ENCODE measurements at regions not wholly inside any gene's neighbourhood (a gene's known extent, or its start where the extent isn't known, plus 50 kb on each side); places are given as distances from the start of the nearest gene placed in this dataset.

- DNase-seq: no peak
Measured at GRCh38 chr5:54927097-54927746, 58.2 kb downstream of the ESM1 start.

DNA sequence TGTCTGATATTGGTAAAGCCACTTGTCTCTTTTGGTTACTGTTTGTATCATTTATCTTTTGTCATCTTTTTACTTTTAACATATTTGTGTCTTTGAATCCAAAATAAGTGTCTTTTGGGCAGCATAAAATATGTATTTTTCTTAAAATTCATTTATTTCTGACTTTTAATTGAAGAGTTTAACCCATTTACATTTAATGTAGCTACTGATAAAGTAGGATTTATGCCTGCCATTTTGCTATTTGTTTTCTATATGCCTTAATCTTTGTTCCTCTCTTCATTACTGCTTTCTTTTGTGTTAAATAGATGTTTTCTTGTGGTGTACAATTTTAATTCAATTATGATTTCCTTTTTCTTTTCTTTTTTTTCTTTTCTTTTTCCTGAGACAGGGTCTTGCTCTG lies 60.9 kb downstream of the ESM1 start:
- DNase-seq: no peak

GRCh38 chr5:54917323-54917722 lies 68.1 kb downstream of the ESM1 start:
- no peak for DNase-seq

DNA sequence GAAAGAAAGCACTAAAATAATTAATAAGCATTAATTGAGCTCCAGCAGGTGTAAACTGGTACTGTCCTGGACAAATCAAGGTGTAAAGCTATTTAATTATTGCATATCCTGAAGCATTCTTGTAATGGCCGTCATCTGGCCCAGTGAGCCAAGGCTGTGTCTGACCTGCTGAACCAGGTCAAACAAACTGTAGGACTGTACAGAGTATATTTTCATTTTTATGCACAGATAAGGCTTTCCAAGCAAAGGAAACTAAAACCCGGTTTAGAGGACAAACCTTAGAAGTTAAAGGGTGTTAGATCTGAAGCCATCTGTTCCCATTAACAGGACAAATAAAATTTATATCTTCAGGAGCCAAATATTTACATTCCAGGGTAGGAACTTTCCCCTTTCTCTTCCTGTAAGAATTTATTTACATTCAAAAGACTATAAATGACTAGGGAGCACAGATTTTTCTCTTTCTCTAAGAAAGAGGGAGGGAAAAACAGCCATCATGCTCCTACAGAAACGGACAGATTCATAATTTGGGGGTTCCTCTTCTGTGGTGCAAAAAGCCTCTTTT lies 69.8 kb downstream of the ESM1 start:
- DNase-seq: no peak

GRCh38 chr5:54912021-54912420 lies 73.4 kb downstream of the ESM1 start:
- DNase-seq: no peak

DNA sequence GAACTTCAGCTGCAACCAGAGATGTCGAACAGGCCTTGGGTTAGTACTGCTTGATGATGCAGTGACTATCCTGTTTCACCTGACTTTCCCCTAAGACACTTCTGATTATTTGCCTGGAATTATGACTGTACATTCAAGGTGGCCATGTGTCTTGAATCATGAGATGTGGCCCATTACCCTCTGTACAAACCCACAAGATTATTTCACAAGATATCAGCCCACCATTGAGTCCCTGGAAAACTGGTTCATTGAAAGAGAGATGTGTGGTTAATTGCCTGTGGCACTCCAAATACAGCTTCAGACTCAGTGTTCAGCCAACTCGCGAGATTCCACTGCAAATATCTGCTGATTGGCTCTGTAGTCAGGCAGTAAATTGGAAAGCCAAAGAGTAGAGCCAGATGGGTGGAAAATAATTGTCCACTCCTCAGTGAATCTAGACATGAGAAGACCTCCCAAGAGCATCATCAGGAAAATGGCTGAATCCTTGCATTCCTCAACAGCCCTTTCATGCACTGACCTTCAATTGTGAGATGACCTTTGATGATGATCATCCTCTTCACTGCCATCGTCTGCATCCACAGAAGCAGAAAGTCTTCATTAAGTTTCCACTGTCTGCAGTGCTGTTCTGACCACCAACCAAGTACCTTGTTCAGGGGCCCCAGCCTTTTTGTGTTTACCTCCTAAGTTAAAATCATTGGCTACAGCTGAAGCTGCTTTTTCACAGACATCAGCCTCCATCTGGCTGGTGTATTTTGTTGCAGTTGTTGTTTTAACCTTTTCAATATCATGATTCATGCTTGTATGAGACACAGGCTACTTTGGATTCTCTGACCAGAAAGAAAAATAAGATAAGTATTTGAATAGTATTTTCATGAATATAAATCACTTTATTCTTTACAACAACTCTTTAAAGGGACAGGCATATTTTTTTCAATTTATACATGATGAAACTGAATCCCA lies 75.2 kb downstream of the ESM1 start:
- no peak for DNase-seq

DNA sequence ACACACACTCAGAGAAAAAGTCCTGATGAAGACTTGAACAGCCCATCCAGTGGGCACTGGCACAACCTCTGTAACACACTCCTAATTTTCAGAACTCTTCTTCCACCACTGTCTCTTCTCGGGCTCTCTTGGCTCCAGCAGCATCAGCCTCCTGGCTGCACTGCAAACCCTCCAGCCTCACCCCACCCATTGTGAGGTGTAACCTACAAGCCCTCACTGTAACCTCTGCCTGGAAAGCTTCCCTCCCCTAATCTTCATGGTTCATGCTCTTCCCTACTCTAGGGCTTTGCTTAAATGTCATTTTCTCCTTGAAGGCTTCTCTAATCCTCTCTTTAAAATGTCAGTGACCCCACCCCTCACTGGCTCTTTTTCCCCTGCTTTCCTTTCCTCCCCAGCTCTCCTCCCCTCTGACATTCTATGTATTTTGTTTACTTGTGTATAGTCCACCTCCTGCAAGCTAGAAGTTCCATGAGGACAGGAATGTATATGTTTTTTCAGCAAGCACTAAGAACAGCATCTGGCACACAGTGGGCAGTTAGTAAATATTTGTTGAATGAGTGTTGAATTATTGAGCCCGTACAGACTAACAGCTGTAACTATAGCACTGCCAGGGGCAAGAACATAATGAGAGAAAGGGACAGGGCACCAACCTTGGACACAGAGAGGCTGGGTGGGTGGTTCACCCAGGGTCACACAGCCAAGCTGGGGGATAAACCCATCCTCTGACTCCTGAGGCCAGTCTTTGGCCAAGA lies 76.4 kb downstream of the ESM1 start:
- no peak for DNase-seq

DNA sequence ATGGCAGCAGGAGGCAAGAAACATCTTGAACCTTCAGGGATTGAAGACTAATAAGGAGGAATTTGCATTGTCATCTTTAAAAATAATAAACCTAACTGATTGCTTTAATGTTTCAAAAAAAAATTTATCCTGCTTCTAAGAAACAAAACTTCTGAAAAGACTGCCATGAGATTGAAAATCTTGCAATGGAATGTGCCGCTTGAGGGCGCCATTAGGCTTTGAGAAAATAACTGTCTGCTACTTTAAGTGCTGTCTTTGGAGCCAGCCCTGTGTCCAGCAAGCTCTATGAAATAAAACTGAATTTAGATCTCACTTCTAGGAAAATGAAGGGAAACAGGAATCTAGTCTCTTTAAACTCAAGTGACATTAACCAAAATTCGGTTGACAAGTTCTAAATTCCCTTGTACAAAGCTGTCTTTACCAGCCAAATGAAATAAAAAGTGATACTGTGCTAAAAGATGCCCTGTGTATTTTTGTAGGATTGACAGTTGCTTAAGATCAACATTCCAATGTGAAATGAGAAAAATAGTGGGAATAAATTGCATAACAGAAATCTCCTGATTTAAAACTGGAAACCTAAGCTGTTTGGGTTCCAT lies 79.4 kb downstream of the ESM1 start:
- peak; percentile 79 for DNase-seq

GRCh38 chr5:54905246-54905795 lies 80.1 kb downstream of the ESM1 start:
- DNase-seq: no peak

DNA sequence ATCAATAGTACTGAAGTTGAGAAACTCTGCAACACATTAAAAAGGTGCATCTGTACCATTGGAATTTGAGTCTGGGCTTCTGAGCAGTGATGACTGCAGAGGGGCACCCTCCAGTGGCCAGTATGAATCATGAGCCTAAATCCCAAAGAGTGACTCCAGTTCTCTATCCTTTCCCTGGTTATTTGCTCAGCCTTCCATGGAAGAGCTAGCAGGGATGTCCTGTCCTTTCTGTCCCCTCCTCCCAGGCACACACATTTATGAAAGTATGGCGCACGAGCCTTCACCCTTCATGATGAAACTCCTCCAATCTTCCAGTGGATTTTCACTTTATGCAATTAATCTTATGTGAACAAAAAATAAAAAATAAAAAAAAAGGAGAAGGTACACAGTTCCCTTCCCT lies 81.0 kb downstream of the ESM1 start:
- DNase-seq: no peak

GRCh38 chr5:54902791-54903473 lies 82.5 kb downstream of the ESM1 start:
- DNase-seq: peak; percentile 44

GRCh38 chr5:54900984-54901725 lies 84.2 kb downstream of the ESM1 start:
- no peak for DNase-seq

- DNase-seq: no peak
Measured at GRCh38 chr5:54897001-54897400, 88.4 kb downstream of the ESM1 start.

DNA sequence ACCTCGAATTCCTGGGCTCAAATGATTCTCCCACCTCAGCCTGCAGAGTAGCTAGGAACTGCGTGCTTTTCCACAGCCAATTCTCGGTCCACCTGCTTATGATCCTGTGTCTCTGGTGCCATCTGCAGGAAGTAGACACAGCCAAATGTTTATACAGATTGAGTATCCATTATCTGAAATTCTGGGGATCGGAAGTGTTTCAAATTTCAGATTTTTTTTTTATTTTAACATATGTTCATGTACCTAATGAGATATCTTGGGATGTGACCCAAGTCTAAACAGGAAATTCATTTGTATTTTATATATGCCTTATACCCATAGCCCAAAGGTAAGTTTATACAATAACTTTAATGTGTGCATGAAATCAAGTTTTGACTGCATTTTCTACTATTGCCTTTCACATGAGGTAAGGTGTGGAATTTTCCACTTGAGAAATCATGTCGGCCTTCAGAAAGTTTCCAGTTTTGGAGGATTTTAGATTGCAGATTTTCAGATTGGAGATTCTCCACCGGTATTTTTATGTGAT lies 89.5 kb downstream of the ESM1 start:
- peak; percentile 62 for DNase-seq

DNA sequence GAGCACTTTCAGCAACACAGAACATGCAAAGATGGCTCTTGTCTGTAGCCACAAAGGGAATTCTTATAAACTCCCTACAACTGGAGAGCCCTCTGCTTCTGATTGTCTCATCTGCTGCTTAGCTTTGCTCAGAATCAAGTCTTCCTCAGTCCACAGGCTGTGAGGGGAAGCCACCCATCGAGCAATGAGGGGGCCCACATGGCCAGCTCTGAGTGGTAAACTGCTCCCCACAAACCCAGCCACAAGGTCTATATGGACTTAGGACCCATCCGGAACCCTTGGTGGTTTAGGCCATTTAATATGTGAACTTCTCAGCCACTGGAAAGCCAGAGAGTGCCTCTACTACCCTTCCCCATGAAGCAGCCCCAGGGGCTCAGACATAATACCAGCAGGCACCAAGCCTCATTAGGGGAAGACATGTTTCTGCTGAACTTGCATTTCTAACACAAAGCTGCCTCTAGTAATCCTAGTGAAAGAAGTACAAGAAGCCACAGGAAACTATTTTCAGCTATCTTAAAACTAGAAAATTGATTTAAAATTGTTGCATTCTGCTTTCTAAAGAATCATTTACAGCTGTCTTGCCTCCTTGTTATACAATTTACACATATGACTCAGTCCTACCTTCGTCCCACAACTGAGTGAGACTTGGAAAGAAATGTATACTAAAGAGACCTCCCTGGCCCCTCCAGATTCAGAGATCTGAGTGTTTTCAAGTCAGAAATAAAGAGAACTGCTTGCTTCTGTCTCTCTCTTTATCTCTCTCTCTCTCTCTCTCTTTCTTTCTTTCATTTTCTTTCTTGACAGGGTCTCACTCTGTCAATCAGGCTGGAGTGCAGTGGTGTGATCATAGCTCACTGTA lies 90.2 kb downstream of the ESM1 start:
- DNase-seq: peak; percentile 34

- DNase-seq: no peak
Measured at GRCh38 chr5:54889826-54890225, 95.6 kb downstream of the ESM1 start.

- DNase-seq: no peak
Measured at GRCh38 chr5:54887663-54888062, 97.7 kb downstream of the ESM1 start.

DNA sequence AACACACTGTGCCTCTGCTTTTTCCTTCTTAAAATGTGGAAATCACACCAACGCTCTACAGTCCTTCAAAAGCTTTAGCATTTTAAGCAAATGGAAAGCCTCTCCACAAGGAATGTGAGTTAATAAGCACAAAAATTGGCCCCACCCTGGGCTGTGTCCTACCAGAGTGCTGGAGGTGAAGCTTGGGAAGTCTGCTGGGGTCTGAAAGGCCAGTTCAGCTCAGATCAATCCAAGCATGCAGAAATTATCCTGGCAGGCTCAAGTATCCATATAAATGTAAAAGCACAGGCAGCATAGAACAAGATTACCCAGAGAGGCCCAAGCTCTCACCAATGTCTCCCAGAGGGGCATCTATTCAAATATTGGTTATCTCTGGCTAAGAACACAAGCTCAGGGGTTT lies 98.5 kb downstream of the ESM1 start:
- no peak for DNase-seq

DNA sequence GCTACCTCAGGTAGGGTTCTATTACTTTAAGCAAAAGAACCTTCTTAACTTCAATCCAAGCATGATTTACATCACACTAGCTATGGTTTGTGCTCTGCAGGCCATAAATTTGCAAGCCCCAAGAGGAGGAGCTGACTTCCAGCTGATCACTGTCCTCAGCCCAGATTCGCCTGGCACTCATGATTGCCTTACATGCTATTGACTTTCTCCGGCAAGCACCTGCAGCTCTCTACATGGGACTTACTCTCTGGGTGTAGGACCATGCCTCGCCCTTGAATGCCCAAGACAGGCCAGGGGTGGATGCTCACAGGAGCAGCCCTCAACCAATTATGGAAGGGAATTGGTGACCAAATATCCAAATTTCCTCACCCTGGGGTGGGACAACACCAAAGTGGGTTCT lies 99.8 kb downstream of the ESM1 start:
- DNase-seq: no peak

DNA sequence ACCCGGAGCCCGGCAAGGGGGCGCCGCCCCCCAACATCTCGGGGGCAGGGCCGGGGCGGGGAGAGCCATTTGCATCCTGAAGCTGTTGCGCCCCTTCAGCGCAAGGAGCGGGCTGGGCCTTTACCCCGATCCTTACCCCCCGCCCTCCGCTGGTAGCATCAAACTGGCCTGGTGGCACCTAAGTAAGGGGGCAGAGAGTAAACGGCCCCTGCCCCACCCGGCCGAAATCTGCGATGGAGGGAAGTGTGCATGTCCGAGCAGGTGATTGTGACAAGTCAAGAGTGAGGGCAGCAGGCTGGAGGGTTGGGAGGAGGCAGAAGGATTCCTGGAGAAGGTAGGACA lies 101.2 kb downstream of the ESM1 start:
- no peak for DNase-seq

Measured in OCI-M1 (cell line).